Caco-2 (cell line): ENCODE measurements at regions not wholly inside any gene's neighbourhood (a gene's known extent, or its start where the extent isn't known, plus 50 kb on each side); places are given as distances from the start of the nearest gene placed in this dataset.
"Not testable (repeated sequence)": the region's sequence is repeated elsewhere in the genome, so short reads cannot be mapped to it uniquely, and the experiment has no call there.

Experiments
- BruUV-seq: library from RNA; stranded (reverse); fragments of 400-500 nt; replicated peaks from 2 replicates; lab custom pipeline; 2021; lab: Mats Ljungman, UMichigan
- CTCF ChIA-PET: fragments of 300-600 bp; sonication (Branson Sonifier 250); formaldehyde crosslinking; loops from one replicate; lab custom pipeline; 2022; ENCODE audit warnings: antibody characterized with exemption; lab: Charles Lee
- POLR2A ChIA-PET: fragments of 300-600 bp; sonication (Branson Sonifier 250); formaldehyde crosslinking; loops from one replicate; lab custom pipeline; 2022; ENCODE audit warnings: antibody characterized with exemption; lab: Charles Lee
- DNase-seq, 2 experiments: peaks; one replicate each; pipeline versions ENCODE4 v3.0.0 to v3.0.0-alpha.2; 2020 to 2022
- H3K27me3 ChIP-seq: replicated peaks from 2 replicates; pipeline ENCODE4 v1.6.0; 2011; ENCODE audit warnings: low read length; ENCODE audit not compliant: control insufficient read depth, insufficient read depth
- H3K36me3 ChIP-seq: 2 replicates; pipeline ENCODE4 v1.5.1; 2011; ENCODE audit warnings: low read length; ENCODE audit not compliant: control insufficient read depth, insufficient read depth
- H3K4me1 ChIP-seq: fragments of 250-450 bp; sonication (Bioruptor Pico); 2 replicates; pipeline ENCODE4 v1.5.1; 2020; ENCODE audit warnings: mild to moderate bottlenecking
- H3K4me3 ChIP-seq: 2 replicates; pipeline ENCODE4 v1.5.1; 2011; ENCODE audit warnings: low read depth, mild to moderate bottlenecking, control low read depth, low read length
- H3K9me3 ChIP-seq: fragments of 250-450 bp; sonication (Bioruptor Pico); 2 replicates; pipeline ENCODE4 v1.5.1; 2020; ENCODE audit warnings: mild to moderate bottlenecking, moderate library complexity
- H3K27ac Mint-ChIP-seq: one replicate; pipeline ENCODE4 v1.8.0; 2022; ENCODE audit warnings: mixed read lengths; ENCODE audit not compliant: unreplicated experiment
- H3K27me3 Mint-ChIP-seq: one replicate; pipeline ENCODE4 v1.8.0; 2022; ENCODE audit warnings: mixed read lengths; ENCODE audit not compliant: insufficient read depth, unreplicated experiment
- H3K36me3 Mint-ChIP-seq: one replicate; pipeline ENCODE4 v1.8.0; 2022; ENCODE audit warnings: mild to moderate bottlenecking, mixed read lengths; ENCODE audit not compliant: insufficient read depth, unreplicated experiment
- H3K4me1 Mint-ChIP-seq: one replicate; pipeline ENCODE4 v1.8.0; 2022; ENCODE audit warnings: low read depth, mixed read lengths; ENCODE audit not compliant: unreplicated experiment
- H3K4me3 Mint-ChIP-seq: one replicate; pipeline ENCODE4 v1.8.0; 2022; ENCODE audit warnings: mild to moderate bottlenecking, moderate library complexity, mixed read lengths; ENCODE audit not compliant: unreplicated experiment
- H3K9me3 Mint-ChIP-seq: one replicate; pipeline ENCODE4 v1.8.0; 2022; ENCODE audit warnings: mixed read lengths; ENCODE audit not compliant: unreplicated experiment
- intact Hi-C: fragments of 100-400 bp; cut with micrococcal nuclease; formaldehyde crosslinking; loops from one replicate; pipeline ENCODE4 v1.10.0; 2022; ENCODE audit not compliant: unreplicated experiment

DNA sequence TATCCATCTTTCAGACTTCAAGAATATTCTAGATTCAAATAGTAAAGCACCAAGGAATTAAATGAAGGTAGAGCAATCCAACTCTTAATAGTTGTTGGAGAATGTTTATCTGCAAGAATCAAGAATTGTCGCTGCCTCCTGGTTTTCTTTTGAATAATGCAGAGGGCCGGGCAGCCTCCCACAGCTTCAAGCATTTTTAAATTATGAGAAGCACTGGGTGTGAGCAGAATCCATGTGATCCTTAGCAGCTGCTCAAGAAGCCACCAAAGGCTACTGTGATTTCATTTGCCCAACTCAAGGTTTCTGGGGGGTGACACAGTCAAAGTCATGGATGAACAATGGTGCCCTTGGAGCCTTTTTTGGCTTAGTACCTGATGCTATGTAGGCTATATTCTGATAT lies 374.9 kb downstream of the BCL2L11 start:
- H3K4me3 Mint-ChIP-seq, H3K36me3 ChIP-seq, H3K27me3 ChIP-seq, H3K36me3 Mint-ChIP-seq, H3K9me3 Mint-ChIP-seq, H3K4me3 ChIP-seq, POLR2A ChIA-PET, H3K27me3 Mint-ChIP-seq, H3K9me3 ChIP-seq, CTCF ChIA-PET, H3K4me1 ChIP-seq, intact Hi-C loops, DNase-seq, H3K4me1 Mint-ChIP-seq: not testable (repeated sequence)
- H3K27ac Mint-ChIP-seq = peak overlapping the region; percentile 57
- BruUV-seq = TSS peak; percentile 72

DNA sequence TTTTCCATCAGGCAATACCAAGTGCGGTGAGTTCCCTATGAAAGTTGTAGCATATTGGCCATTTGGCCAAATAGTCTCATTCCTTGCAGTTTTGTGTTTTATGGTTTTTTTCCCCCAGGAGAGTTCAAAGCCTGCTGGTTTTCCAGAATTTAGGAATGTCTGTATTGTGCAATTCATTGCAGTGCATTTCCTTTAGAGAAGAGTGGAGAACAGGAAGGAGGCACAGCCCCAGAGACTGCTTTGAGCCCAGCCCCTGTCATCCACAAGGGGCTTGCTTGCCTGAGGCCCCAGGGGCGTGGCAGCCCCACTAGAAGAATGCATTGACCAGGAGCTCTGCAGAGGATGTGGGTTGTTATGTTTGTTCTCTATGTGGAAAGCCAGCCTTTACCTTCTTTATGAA lies 375.5 kb downstream of the BCL2L11 start:
- H3K4me3 Mint-ChIP-seq, H3K36me3 ChIP-seq, intact Hi-C loops, H3K27me3 ChIP-seq, H3K4me3 ChIP-seq, H3K4me1 Mint-ChIP-seq, H3K27me3 Mint-ChIP-seq, H3K4me1 ChIP-seq, H3K9me3 Mint-ChIP-seq, H3K9me3 ChIP-seq, H3K36me3 Mint-ChIP-seq, BruUV-seq, POLR2A ChIA-PET, CTCF ChIA-PET: not testable (repeated sequence)
- peak; percentile 38 to 69 for DNase-seq
- H3K27ac Mint-ChIP-seq = peak overlapping the region; percentile 57

DNA sequence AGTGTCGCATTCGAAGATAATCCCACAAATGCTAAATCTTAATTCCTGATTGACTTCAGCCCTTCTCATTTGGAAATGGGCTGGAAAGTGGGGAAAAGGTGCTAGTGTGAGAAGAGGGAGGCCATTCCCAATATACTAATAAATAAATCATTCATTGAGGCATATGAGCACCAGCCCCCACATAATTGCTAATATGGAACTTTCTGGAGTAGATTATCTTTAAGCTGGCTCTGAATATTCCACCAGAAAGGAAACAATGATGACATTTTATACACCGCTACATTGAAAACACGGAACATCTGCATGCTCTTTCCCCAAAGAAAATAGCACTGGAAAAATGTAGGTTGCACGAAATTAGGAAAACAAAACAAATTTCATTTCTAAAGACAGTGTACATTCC lies 376.1 kb downstream of the BCL2L11 start:
- intact Hi-C loops, H3K9me3 Mint-ChIP-seq, DNase-seq, POLR2A ChIA-PET, H3K4me3 Mint-ChIP-seq, H3K36me3 ChIP-seq, H3K36me3 Mint-ChIP-seq, H3K4me3 ChIP-seq, H3K27ac Mint-ChIP-seq, CTCF ChIA-PET, H3K4me1 Mint-ChIP-seq, H3K27me3 Mint-ChIP-seq, BruUV-seq, H3K27me3 ChIP-seq, H3K9me3 ChIP-seq, H3K4me1 ChIP-seq: not testable (repeated sequence)

DNA sequence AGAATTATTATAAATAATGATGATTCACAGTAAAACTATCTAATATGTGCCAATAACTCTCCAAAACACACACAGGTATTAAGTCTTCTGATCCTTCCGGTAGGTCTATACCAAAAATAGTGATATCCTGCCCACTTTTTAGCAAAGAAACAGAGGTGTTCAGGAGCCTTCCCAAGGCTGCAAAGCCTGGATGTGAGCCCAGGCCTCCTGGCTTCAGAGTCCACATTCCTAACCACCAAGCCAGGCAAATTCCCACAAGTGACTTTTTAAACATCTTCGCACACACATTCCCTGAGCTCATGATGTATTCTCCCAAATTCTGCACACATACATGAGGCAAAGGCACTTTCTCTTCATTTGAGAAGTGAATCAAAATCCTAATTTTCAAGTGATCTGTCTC lies 376.6 kb downstream of the BCL2L11 start:
- DNase-seq, H3K4me1 Mint-ChIP-seq, POLR2A ChIA-PET, H3K36me3 ChIP-seq, H3K4me3 Mint-ChIP-seq, H3K27ac Mint-ChIP-seq, H3K9me3 ChIP-seq, intact Hi-C loops, H3K27me3 ChIP-seq, H3K9me3 Mint-ChIP-seq, H3K27me3 Mint-ChIP-seq, H3K36me3 Mint-ChIP-seq, CTCF ChIA-PET, H3K4me3 ChIP-seq, BruUV-seq, H3K4me1 ChIP-seq: not testable (repeated sequence)

DNA sequence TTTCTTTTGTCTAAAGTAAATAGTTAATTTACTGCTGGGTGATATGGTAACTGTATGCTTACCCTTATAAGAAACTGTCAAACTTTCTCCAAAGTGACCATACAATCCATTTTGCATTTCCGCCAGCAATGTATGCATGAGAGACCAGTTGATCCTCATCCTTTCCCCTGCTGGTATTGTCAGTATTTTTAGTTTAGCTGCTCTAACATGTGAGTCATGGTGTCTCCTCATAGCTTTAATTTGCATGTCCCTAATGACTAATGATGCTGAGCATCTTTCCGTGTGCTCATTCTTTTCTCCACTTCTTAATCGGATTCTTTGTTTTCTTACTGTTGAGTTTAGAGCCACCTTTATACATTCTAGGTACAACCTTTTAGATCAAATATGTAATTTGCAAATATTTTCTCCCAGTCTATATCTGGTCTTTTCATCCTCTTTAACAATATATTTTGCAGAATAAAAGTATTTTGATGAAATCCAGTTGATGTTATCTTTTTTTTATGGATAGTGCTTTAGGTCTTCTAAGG lies 379.9 kb downstream of the BCL2L11 start:
- POLR2A ChIA-PET, H3K4me1 Mint-ChIP-seq, intact Hi-C loops, CTCF ChIA-PET, H3K36me3 Mint-ChIP-seq, H3K27me3 ChIP-seq, H3K4me3 Mint-ChIP-seq, H3K27ac Mint-ChIP-seq, H3K4me1 ChIP-seq, DNase-seq, BruUV-seq, H3K4me3 ChIP-seq, H3K27me3 Mint-ChIP-seq, H3K9me3 ChIP-seq, H3K9me3 Mint-ChIP-seq, H3K36me3 ChIP-seq: not testable (repeated sequence)

DNA sequence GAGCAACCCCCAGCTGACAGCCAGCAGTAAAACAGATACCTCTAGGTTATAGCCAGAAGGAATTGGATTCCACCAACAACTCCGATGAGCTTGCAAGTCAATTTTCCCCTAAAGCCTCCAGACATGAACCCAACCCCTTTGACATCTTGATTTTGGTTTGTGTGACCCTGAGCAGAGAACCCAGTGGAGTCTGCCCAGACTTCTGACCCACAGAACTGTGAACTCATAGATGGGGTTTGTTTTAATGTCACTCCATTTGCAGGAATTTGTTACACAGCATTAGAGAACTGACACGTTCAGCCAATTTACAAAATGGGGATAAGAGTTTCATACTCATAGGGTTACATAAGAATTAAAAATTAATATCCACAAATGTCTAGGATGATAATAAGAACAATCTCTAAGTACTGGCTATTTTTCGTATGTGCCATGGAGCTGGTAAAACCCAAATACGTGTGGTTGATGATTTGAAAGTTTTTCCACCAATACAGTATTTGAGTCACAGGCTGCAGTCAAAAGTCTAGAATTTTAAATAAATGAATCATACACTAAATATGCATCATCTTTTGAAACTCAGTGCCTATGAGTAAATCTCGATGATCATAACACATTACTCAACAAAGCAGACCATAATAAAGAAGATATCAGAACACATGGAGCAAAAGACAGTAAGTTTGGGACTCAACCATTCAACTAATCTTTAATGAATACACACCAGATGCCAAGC lies 380.0 kb downstream of the ANAPC1 start:
- H3K9me3 Mint-ChIP-seq, H3K27me3 ChIP-seq, BruUV-seq, H3K9me3 ChIP-seq, H3K4me3 Mint-ChIP-seq, H3K4me3 ChIP-seq, POLR2A ChIA-PET, H3K4me1 Mint-ChIP-seq, intact Hi-C loops, H3K4me1 ChIP-seq, H3K27ac Mint-ChIP-seq, H3K36me3 Mint-ChIP-seq, DNase-seq, CTCF ChIA-PET, H3K36me3 ChIP-seq, H3K27me3 Mint-ChIP-seq: not testable (repeated sequence)

GRCh38 chr2:111504571-111504942 lies 379.4 kb downstream of the ANAPC1 start:
- H3K9me3 ChIP-seq, H3K27me3 ChIP-seq, H3K36me3 Mint-ChIP-seq, H3K4me1 Mint-ChIP-seq, H3K4me3 ChIP-seq, POLR2A ChIA-PET, H3K4me1 ChIP-seq, H3K27ac Mint-ChIP-seq, CTCF ChIA-PET, H3K27me3 Mint-ChIP-seq, H3K36me3 ChIP-seq, H3K9me3 Mint-ChIP-seq, DNase-seq, H3K4me3 Mint-ChIP-seq, BruUV-seq, intact Hi-C loops: not testable (repeated sequence)
